CMK (cell line): ENCODE measurements at regions not wholly inside any gene's neighbourhood (a gene's known extent, or its start where the extent isn't known, plus 50 kb on each side); places are given as distances from the start of the nearest gene placed in this dataset.
"Not testable (repeated sequence)": the region's sequence is repeated elsewhere in the genome, so short reads cannot be mapped to it uniquely, and the experiment has no call there.

ENCODE experiments used
- DNase-seq: peaks from one replicate; pipeline ENCODE4 v3.0.0-alpha.2; 2010; ENCODE audit warnings: low read depth

DNA sequence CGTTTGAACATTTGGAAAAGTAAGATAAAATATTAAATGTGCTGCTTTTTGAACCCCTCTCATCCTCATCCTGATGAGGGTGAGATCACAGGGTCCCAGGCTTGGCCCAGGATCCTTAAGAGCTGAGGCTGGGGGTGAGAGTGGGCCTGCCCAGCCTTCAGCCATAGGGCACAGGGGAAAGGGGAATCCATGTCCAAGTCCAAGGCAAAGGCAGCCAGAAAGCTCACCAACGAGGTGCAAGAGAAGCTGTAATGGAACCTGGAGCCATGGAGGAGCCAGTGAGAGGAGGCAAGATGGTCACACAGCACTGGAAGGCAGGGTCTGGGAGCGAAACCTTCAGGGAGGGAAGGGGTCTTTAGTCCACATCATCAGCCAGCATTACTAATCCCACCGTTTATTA lies 191.9 kb downstream of the RRAGC start:
- DNase-seq, result no peak

DNA sequence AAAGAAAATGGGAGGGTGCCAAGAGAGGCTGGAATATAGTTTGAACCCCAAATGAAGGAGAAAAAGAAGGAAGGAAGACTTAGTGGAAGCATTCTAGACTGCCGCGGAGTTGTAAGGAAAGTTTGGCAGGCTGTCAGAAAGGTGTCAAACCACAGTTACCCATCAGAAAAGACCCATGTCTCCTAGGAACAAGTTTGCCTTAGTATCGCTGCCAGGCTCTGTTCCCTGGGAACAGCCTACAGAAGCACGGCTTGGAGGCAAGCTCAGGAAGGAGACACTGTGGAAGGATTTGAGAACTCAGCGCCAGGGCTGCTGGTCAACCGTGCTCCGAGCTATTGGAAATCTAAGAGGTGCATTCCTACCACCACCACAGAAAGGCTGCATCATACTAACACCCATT lies 197.4 kb downstream of the RRAGC start:
- no peak for DNase-seq

- DNase-seq, result no peak
Measured at GRCh38 chr1:38658883-38659282, 200.7 kb downstream of the RRAGC start.

GRCh38 chr1:38657873-38658272 lies 201.7 kb downstream of the RRAGC start:
- no peak for DNase-seq

GRCh38 chr1:38657207-38657840 lies 202.2 kb downstream of the RRAGC start:
- no peak for DNase-seq

GRCh38 chr1:38656726-38657125 lies 202.8 kb downstream of the RRAGC start:
- DNase-seq, result no peak

DNA sequence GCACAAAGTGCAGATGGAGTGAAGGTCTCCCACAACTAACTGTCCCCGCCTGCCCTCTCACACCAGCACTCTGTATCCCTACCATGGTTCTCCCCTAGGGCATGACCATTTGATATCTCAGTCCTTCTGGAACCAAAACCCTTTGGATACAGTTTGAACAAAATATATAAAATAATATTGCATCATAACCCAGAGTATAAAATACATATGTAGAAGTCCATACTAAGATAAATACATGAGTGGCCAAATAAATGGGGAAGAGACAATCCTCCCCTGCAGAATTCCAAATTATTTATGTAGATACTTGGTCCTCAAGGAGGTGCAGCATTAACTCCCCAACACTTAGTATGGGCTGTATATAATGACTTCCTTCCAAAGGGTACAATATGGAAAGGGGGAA lies 207.4 kb downstream of the RRAGC start:
- no peak for DNase-seq

GRCh38 chr1:38651669-38652068 lies 207.9 kb downstream of the RRAGC start:
- no peak for DNase-seq

DNA sequence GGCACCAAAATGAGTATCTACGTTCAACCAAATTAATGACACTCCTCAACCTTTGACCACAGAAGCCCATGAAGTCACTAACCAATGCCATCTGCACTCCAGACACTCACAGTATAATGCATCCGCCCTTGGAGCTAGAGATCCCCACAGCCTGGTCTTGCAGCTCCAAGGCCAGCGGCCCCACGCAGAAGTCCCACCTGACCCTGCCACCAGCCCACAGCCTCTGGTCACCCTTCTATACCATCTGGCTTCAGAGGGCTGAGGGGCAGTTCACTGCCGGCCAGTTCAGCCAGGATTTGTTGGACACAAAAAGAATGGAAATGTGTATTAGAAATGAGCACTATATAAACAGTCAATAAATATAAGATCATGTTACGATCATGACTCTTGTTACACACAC lies 211.2 kb downstream of the RRAGC start:
- DNase-seq, result no peak

DNA sequence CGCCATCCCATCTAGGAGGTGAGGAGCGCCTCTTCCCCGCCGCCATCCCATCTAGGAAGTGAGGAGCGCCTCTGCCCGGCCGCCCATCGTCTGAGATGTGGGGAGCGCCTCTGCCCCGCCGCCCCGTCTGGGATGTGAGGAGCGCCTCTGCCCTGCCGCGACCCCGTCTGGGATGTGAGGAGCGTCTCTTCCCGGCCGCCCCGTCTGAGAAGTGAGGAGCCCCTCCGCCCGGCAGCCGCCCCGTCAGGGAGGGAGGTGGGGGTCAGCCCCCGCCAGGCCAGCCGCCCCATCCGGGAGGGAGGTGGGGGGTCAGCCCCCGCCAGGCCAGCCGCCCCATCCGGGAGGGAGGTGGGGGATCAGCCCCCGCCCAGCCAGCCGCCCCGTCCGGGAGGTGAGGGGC lies 212.2 kb downstream of the RRAGC start:
- not testable (repeated sequence) for DNase-seq

DNA sequence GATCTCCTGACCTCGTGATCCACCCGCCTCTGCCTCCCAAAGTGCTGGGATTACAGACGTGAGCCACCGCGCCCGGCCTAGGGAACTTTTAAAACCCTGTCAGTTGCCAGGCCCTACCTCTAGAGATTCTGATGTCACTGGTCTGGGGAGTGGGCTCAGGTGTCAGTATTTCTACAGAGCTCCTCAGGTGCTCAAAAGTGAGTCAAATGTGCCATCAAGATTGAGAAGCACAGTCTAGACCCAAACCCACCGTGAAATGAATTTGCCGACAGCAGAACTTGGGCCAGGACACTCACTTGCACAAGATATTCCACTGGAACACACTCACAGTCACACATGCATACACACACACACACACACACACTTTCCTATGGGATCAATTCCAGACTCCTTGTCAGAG lies 215.5 kb downstream of the RRAGC start:
- no peak for DNase-seq

GRCh38 chr1:38641661-38642060 lies 217.9 kb downstream of the RRAGC start:
- no peak for DNase-seq

DNA sequence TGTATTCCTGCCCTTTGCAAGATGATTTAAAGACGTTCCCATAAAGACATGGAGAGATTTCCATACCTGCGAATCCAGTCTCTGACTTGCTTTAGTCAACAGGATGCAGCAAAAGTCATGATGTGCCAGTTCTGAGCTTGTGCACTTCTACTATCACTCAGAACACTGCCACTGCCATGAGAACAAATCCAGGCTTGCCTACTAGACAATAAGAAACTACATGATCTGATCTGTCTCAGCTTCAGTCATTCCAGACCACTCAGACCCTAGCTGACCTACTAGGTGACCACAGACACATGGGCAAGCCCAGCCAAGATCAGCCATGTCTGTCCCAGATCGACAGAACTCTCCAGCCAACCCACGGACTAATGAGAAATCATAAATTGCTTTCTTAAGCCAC lies 219.2 kb downstream of the RRAGC start:
- no peak for DNase-seq

DNA sequence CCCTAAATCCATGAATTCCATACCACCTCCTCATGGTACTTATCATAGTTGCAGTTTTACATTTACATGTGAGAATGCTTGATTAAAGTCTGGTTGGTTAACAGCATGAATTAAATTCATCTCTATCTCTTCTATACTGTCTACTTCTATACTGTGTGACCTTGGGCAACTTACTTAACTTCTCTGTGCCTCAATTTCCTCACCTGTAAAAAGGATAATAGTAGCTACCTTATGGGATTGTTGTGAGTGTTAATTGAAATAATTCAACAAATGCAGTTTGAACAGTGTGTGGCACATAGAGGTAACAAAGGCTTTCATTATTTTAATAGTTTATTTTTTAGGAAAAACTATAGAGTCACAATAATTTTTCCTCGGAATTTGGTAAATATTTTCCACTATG lies 231.3 kb downstream of the RRAGC start:
- no peak for DNase-seq

GRCh38 chr1:38625939-38626338 lies 233.6 kb downstream of the RRAGC start:
- no peak for DNase-seq

GRCh38 chr1:38624336-38625039 lies 235.1 kb downstream of the RRAGC start:
- no peak for DNase-seq

DNA sequence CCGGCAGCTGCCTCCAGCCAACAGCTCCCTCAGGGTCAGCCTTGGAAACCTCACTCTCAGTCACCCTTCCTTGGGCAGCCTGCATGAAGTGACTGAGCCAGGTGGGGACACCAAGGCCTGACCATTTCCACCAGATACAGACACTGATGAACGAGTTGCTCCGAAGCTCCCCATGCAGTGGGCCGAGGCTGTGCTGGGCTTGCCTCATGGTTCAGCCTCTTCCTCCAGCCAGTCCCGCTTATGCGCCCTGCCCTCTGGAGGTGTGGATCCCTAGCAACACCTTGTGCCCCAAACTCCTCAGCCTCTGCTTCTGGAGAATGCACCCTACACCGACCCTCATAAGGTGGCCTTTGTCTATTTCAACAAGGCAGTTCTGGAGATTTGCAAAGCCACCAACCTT lies 236.0 kb downstream of the RRAGC start:
- DNase-seq, result no peak

GRCh38 chr1:38622197-38622596 lies 237.4 kb downstream of the RRAGC start:
- no peak for DNase-seq

GRCh38 chr1:38616846-38617245 lies 242.7 kb downstream of the RRAGC start:
- DNase-seq, result no peak

DNA sequence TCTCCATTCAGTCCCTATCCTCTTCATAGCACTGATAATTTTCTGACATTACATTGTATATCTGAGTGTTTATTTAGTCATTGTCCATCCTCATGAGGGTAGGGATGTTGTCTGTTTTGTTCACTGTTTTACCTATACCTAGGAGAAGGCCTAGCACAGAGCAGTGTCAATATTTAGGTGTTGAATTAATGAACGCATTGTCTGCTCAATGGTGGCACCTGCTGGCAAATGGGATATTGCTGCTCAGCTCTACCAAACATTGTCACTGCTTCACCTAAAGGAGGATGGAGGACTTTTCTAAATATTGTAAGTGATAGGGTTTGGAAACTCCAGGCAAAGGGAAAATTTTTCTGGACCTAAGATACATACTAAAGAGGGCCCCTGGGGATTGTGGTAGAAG lies 243.9 kb downstream of the RRAGC start:
- DNase-seq, result no peak

DNA sequence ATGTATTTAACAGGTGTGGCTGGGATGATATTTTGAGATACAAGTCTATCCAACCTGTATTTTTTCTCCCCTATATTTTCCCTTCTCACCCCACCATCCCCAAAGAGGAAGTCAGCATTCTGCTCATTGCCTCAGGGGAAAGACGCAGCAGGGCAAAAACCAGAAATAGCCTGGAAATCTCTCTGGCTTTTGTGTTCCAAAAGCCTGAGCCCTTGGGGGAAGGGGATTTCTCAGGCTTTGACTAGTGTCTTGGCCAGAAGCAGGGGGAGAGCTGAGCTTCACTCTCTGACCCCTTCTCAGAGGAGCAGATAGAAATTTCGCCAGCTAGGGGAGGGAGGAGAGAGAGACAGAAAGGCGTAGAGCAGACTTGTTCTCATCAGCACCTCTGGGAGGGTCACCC lies 244.7 kb downstream of the RRAGC start:
- DNase-seq, result no peak

DNA sequence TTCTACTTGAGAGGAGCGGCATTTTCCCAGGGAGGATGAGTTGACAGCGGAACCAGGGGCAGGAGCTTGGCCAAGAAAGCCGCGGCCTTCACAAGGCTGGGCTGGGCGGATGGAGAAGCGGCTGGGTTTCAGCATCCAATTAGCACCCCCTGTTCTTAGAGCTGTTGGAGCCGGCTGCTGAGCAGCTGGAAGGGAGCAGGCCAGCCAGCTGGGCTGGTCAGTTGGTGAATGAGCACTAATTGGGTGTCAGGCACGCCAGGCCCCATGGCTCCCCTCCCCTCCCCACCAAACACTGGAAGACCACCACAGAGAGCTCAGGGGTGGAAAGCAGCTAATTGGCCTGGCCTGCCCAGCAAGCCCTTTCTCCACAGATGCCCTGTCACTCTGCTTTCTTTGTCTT lies 245.6 kb downstream of the RRAGC start:
- no peak for DNase-seq

- no peak for DNase-seq
Measured at GRCh38 chr1:38612951-38613350, 246.6 kb downstream of the RRAGC start.

- no peak for DNase-seq
Measured at GRCh38 chr1:38611664-38612211, 247.8 kb downstream of the RRAGC start.
